Upper lobe of right lung (tissue), 1 donor: ENCODE measurements at regions not wholly inside any gene's neighbourhood (a gene's known extent, or its start where the extent isn't known, plus 50 kb on each side); places are given as distances from the start of the nearest gene placed in this dataset.

Source experiments
- ATAC-seq: fragments of 200-7000 bp; cut with Tn5 transposase; one replicate; pipeline ENCODE4 v1.9.1; 2020; ENCODE audit warnings: mild to moderate bottlenecking, moderate library complexity
- DNase-seq: peaks from one replicate; pipeline ENCODE4 v3.0.0-alpha.2; 2020
- H3K27ac ChIP-seq: fragments of 200-600 bp; one replicate; pipeline ENCODE4 v1.8.0; 2022
- H3K27me3 ChIP-seq: fragments of 200-600 bp; one replicate; pipeline ENCODE4 v1.8.0; 2022; ENCODE audit warnings: mild to moderate bottlenecking
- H3K36me3 ChIP-seq: fragments of 200-600 bp; one replicate; pipeline ENCODE4 v1.8.0; 2022
- H3K4me1 ChIP-seq: fragments of 200-600 bp; one replicate; pipeline ENCODE4 v1.8.0; 2022
- H3K4me3 ChIP-seq: fragments of 200-600 bp; one replicate; pipeline ENCODE4 v1.8.0; 2022; ENCODE audit warnings: mild to moderate bottlenecking
- H3K9me3 ChIP-seq: fragments of 200-600 bp; one replicate; pipeline ENCODE4 v1.8.0; 2022
- intact Hi-C: fragments of 100-400 bp; cut with DNase I; formaldehyde crosslinking; loops from one replicate; pipeline ENCODE4 v1.11.0; 2022
- TF ChIP-seq, protein P1 (sequence below): fragments of 200-600 bp; IDR thresholded peaks from one replicate; pipeline ENCODE4 v1.8.0; 2022; ENCODE audit warnings: antibody characterized with exemption
- donor health status: DM: no; HTN: yes; CAD: no; lungs with severe emphysema.

GRCh38 chr4:137981277-137981676 lies 260.9 kb downstream of the SLC7A11 start:
- H3K4me3 ChIP-seq: no peak overlapping the region
- H3K4me1 ChIP-seq: no peaks in the 10 kb centered on the region
- TF ChIP-seq, protein P1, sequence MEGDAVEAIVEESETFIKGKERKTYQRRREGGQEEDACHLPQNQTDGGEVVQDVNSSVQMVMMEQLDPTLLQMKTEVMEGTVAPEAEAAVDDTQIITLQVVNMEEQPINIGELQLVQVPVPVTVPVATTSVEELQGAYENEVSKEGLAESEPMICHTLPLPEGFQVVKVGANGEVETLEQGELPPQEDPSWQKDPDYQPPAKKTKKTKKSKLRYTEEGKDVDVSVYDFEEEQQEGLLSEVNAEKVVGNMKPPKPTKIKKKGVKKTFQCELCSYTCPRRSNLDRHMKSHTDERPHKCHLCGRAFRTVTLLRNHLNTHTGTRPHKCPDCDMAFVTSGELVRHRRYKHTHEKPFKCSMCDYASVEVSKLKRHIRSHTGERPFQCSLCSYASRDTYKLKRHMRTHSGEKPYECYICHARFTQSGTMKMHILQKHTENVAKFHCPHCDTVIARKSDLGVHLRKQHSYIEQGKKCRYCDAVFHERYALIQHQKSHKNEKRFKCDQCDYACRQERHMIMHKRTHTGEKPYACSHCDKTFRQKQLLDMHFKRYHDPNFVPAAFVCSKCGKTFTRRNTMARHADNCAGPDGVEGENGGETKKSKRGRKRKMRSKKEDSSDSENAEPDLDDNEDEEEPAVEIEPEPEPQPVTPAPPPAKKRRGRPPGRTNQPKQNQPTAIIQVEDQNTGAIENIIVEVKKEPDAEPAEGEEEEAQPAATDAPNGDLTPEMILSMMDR: no peak
- DNase-seq (no peak), ATAC-seq (no peak)
- H3K9me3 ChIP-seq: no peaks in the 10 kb centered on the region
- H3K27ac ChIP-seq: no peak overlapping the region
- no peaks in the 10 kb centered on the region for H3K27me3 ChIP-seq
- no peaks in the 10 kb centered on the region for H3K36me3 ChIP-seq
- intact Hi-C loops: no loop called here

GRCh38 chr4:137980641-137981040 lies 261.5 kb downstream of the SLC7A11 start:
- TF ChIP-seq, protein P1: no peak
- Histone ChIP-seq H3K9me3 (no peaks in the 10 kb centered on the region), H3K27me3 (no peaks in the 10 kb centered on the region), H3K4me3 (no peak overlapping the region), H3K36me3 (no peaks in the 10 kb centered on the region), H3K4me1 (no peaks in the 10 kb centered on the region), H3K27ac (no peak overlapping the region)
- no peak for ATAC-seq
- DNase-seq: no peak
- intact Hi-C loops: no loop called here

DNA sequence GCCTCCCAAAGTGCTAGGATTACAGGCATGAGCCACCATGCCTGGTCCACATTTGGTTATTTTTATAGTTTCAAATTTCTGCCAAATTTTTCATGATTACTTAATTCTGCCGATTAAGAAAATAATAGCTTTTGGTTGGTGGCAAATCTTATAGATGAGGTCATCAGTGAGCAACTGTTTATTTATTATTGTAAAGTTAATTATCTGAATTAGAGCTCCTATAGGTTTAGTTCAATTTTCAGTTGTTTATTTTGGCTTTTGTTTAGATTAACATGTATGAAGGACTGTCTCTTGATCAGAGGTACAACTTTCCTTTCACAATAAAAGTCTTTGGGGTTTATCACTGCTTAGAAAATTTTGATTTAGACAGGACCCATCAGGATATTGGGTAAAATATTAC lies 262.2 kb downstream of the SLC7A11 start:
- H3K27me3 ChIP-seq: no peaks in the 10 kb centered on the region
- no peaks in the 10 kb centered on the region for H3K4me1 ChIP-seq
- no peaks in the 10 kb centered on the region for H3K9me3 ChIP-seq
- no peak for DNase-seq
- no peak overlapping the region for H3K4me3 ChIP-seq
- intact Hi-C loops: no loop called here
- no peak overlapping the region for H3K27ac ChIP-seq
- no peaks in the 10 kb centered on the region for H3K36me3 ChIP-seq
- no peak for ATAC-seq
- TF ChIP-seq, protein P1: no peak

GRCh38 chr4:137968956-137969678 lies 273.0 kb downstream of the SLC7A11 start:
- Histone ChIP-seq H3K27ac (no peak overlapping the region), H3K9me3 (no peaks in the 10 kb centered on the region), H3K36me3 (no peaks in the 10 kb centered on the region), H3K4me1 (no peaks in the 10 kb centered on the region), H3K4me3 (no peak overlapping the region), H3K27me3 (no peaks in the 10 kb centered on the region)
- TF ChIP-seq, protein P1: no peak
- intact Hi-C loops: no loop called here
- ATAC-seq (no peak), DNase-seq (no peak)

DNA sequence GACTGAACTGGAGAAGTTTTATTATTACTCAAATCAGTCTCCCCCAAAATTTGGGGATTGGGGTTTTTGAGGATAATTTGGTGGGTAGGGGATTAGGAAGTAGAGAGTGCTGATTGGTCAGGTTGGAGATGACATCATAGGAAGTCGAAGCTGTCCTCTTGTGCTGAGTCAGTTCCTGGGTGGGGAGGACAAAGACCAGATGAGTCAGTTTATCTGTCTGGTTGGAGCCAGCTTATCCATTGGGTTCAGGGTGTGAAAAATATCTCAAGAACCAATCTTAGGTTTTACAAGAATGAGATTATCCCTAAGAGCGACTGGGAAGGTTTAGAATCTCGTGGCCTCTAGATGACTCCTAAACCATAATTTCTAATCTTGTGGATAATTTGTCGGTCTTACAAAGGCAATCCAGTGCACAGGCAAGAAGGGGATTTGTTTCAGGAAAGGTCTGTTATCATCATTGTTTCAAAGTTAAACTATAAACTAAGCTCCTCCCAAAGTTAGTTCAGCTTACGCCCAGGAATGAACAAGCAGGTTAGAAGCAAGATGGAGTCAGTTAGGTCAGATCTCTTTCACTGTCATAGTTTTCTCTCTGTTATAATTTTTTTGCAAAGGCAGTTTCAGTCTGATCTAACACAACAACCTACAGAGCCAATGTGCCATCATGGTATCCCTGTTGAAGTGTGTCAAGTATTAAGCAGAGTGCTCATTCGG lies 274.5 kb downstream of the SLC7A11 start:
- intact Hi-C loops: no loop called here
- H3K27ac ChIP-seq: no peak overlapping the region
- H3K36me3 ChIP-seq: no peaks in the 10 kb centered on the region
- H3K9me3 ChIP-seq: no peaks in the 10 kb centered on the region
- H3K4me3 ChIP-seq: no peak overlapping the region
- H3K27me3 ChIP-seq: no peaks in the 10 kb centered on the region
- no peaks in the 10 kb centered on the region for H3K4me1 ChIP-seq
- TF ChIP-seq, protein P1: no peak
- ATAC-seq (no peak), DNase-seq (no peak)
